ENCODE measurements at regions not wholly inside any gene's neighbourhood (a gene's known extent, or its start where the extent isn't known, plus 50 kb on each side); places are given as distances from the start of the nearest gene placed in this dataset.

- peak; percentile 61 for FAIRE-seq
These were observed 264.6 kb downstream of the HHIPL2 start for GRCh38 chr1:222283147-222283768.

DNA sequence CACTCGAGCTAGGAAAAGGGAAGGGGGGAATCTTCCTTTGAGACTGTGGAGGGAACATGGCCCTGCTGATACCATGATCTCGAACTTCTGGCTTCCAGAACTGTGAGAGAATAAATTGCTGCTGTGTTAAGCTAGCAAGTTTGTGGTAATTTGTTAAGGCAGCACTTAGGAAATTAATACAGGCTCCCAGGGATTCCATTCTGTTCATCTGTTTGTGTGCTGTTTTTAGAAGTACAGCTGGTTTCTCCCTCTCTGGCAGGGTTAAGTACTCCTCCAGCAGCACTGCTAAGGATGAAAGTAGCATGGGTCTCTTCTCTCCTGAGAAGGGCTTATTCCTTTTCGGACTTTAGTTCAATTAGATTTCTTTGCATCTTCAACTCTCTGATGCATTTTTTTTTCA, 268.3 kb downstream of the HHIPL2 start:
- FAIRE-seq, result no peak

GRCh38 chr1:222278501-222278900, 269.4 kb downstream of the HHIPL2 start:
- no peak for FAIRE-seq

GRCh38 chr1:222275729-222276465, 272.0 kb downstream of the HHIPL2 start:
- FAIRE-seq, result peak; percentile 91

- FAIRE-seq, result no peak
These were observed 272.7 kb downstream of the HHIPL2 start for GRCh38 chr1:222275001-222275728.

DNA sequence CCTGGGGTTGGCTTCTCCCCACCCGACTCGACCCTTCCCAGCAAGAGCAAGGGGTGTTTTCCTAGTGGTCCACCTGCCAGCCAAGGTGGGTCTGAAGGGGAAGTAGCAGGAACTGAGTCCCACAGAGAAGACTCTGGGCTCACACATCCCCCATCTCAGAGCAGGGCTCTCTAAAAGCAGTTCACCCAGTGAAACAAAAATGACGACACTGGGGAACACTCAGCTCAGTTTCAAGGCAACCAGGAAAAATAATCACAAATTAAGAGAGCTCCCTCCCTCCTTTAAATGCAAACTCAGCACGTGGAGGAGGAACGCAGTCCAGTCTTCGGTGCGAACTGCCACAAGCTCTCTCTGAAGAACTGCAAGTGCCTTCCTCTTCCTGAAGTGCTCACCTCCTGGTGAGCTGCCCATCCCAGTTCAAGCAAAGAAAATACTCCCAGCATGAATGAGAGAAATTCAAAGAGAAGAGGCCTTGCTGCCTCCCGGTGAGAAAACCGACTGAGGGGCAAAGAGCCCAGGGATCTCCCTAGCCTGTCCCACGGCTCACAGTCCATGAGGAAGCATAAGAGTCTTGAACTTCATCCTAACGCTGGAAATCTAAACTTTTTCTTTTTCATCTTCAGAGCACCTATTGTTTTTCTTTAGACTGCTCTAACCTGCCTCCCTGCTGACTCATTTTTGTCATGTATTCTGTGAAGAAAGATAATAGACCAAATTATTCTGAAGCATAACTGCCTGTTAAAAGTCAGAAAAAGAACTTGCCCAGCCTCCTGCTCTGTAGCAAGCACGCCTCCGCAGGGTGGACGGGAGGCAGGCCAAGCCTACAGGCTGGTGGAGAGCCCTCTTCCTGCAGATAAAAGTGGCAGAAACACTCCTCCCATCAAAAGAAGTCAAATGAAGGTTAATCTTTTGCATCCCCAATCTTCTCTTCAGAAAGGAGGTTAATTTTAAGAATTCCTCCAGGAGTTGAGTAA, 281.4 kb downstream of the HHIPL2 start:
- no peak for FAIRE-seq

GRCh38 chr1:222263791-222264190, 284.1 kb downstream of the HHIPL2 start:
- no peak for FAIRE-seq

- peak; percentile 88 for FAIRE-seq
These were observed 290.9 kb downstream of the HHIPL2 start for GRCh38 chr1:222257027-222257426.

DNA sequence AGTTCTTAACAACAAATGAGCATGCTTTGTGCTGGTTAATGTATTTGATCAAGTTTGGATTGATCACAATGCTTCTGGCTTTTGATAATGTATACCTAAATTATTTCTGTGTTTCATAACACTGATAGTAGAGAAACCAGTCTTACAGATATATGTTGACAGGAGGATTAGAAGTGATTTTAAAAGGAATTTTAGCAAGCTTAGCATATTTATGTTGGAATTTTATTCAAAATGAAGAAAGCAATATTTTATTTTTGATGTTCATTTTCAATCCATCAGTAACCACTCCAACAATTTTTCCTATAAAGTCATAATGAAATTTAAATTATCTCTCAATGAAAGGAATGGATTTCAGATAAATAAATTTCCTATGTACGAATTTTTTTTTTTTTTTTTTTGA, 291.8 kb downstream of the HHIPL2 start:
- FAIRE-seq, result no peak

GRCh38 chr1:222252788-222253187, 295.1 kb downstream of the HHIPL2 start:
- FAIRE-seq, result no peak

DNA sequence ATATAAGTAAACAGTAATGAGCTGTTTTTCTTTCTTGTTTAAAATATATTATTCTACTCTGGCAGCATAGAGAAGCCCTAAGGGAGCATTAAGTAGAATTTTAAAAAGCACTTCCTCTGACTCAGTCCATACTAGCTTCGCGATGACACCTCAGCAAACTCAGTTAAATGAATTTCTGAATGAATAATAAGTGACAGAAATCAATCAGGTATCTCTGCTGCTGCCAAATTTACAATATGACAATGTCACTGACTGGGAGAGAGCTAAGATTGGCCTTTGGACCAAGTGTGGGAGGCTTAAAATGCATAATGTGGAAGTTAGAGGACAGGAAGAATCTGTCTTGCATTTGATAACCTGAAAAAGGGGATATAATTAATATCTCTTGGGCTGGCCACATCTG, 296.1 kb downstream of the HHIPL2 start:
- no peak for FAIRE-seq

GRCh38 chr1:222250376-222250775, 297.5 kb downstream of the HHIPL2 start:
- FAIRE-seq, result no peak

DNA sequence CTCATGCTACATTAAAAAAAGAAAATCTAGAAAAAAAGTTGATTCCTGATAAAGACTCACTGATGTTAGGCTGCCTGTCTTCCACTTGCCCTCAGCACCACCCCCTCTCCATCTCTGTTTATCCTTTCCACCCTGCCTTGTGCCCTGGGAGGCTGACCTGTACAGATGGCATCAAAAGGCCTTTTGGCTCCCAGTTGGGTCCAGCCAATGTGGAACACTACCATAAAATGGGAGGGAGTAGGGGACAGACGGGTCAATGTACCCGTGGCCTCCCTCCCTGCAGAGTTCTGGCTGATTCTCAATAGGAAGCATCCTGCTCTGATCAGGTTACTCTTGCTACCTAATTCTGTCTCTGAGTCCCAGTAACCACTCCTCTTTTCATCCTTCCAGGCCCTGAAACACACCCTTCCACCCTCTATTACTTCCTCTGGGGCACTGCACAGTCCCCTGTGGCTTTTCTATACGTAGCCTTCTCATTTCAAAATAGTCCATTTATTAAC, 300.0 kb downstream of the HHIPL2 start:
- no peak for FAIRE-seq

GRCh38 chr1:222247081-222247480, 300.8 kb downstream of the HHIPL2 start:
- no peak for FAIRE-seq

DNA sequence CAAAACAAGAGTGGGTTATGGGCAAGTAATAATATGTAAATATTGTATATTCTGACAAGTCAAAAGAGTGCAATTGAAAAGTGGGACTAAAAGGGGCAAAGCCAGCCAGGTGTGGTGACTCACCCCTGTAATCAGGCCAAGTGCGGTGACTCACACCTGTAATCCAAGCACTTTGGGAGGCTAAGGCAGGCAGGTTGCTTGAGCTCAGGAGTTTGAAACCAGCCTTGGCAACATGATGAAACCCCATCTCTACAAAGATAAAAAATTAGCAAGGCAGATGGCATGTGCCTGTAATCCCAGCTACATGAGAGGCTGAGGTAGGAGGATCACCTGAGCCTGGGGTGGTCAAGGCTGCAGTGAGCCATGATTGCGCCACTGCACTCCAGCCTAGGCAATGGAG, 304.0 kb downstream of the HHIPL2 start:
- FAIRE-seq, result no peak

GRCh38 chr1:222242492-222242891, 305.4 kb downstream of the HHIPL2 start:
- FAIRE-seq, result no peak

DNA sequence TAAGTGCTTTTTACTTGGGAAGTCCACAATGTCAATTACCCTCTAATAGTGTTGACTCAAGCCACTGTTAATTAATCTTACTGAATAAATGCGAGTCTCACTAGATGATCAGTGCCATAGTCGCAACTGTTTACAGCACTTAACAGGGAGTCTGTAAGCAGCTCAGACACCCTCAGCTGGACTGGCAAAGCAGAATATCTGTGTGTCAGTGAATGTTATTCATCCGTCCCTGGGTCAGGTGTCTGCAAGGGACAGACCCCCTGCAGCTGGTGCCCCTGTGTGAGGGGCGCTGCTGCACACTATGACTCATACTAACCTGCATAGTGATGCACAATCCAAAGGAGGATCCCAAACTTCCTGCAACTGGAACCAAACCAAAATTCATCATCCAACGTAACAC, 306.5 kb downstream of the HHIPL2 start:
- no peak for FAIRE-seq

DNA sequence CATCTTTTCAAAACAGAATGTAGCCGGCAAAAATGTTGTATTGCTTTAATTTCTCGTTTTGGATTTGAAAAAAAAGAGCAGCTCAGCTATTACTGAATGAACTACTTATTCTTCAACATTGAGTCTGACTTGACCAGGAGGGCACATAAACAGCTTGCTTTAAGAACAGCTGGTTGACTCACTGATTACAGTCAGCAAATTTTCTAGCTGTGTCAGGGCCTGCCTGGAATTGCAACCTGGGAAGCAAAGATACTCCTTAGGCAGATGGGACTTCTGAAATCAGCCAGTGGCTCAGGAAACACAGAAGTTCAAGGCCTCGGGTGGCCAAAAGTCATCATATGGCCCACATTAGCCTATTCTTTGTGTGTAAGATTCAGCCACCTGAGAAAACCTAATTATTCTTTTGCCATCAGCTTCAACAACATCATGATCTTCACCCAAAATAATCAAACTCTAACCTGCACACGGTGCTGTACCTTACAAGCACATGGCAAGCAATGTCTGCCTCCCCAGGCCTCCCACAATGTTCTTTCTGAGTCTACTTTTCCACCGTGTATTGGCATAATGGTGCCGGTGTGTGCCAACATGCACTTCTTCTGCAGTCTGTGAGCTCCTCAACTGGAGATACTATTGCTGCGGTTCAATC, 307.2 kb downstream of the HHIPL2 start:
- FAIRE-seq, result peak; percentile 98

- no peak for FAIRE-seq
These were observed 308.8 kb downstream of the HHIPL2 start for GRCh38 chr1:222239130-222239529.

- no peak for FAIRE-seq
These were observed 313.6 kb downstream of the HHIPL2 start for GRCh38 chr1:222234351-222234750.

- no peak for FAIRE-seq
These were observed 314.3 kb downstream of the HHIPL2 start for GRCh38 chr1:222233444-222234158.
